ENCODE measurements at regions not wholly inside any gene's neighbourhood (a gene's known extent, or its start where the extent isn't known, plus 50 kb on each side); places are given as distances from the start of the nearest gene placed in this dataset.

GRCh38 chr4:124070688-124071484 lies 641.6 kb downstream of the ANKRD50 start:
- TF ChIP-seq, protein P1, sequence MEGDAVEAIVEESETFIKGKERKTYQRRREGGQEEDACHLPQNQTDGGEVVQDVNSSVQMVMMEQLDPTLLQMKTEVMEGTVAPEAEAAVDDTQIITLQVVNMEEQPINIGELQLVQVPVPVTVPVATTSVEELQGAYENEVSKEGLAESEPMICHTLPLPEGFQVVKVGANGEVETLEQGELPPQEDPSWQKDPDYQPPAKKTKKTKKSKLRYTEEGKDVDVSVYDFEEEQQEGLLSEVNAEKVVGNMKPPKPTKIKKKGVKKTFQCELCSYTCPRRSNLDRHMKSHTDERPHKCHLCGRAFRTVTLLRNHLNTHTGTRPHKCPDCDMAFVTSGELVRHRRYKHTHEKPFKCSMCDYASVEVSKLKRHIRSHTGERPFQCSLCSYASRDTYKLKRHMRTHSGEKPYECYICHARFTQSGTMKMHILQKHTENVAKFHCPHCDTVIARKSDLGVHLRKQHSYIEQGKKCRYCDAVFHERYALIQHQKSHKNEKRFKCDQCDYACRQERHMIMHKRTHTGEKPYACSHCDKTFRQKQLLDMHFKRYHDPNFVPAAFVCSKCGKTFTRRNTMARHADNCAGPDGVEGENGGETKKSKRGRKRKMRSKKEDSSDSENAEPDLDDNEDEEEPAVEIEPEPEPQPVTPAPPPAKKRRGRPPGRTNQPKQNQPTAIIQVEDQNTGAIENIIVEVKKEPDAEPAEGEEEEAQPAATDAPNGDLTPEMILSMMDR (IDR thresholded peaks at IDR 0.05; ENCODE audit: low read depth, low read length, poor library complexity, severe bottlenecking), result no peak
- no peak for TF ChIP-seq EZH2phosphoT487 (IDR thresholded peaks at IDR 0.05; ENCODE audit: borderline replicate concordance, low read length)

All from DOHH2 (cell line).